Right forelimb (tissue), 1 donor: ENCODE measurements at regions not wholly inside any gene's neighbourhood (a gene's known extent, or its start where the extent isn't known, plus 50 kb on each side); places are given as distances from the start of the nearest gene placed in this dataset.

ENCODE experiments used
- DNase-seq: peaks from one replicate; pipeline ENCODE4 v3.0.0-alpha.2; 2018

DNA sequence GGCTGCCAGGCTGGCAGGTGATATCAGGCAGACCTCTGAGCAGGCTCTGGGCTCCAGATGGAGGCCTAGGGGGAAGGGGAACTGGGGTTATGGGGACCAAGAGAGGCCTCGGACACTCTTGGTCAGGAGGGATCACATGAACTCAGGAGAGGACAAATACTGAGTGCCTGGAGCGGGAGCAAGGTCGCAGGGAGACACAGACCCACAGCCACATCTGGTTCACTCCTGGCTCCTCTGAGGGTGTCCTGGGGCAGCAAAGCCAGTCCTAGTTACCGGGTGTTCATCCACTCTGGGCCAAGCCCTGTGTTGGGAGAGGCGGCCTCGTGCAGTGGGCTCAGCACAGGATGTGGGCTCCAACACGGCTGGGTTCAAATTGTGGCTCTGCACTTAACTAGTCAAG is 239.0 kb downstream of the PTPRU start:
- DNase-seq = no peak

DNA sequence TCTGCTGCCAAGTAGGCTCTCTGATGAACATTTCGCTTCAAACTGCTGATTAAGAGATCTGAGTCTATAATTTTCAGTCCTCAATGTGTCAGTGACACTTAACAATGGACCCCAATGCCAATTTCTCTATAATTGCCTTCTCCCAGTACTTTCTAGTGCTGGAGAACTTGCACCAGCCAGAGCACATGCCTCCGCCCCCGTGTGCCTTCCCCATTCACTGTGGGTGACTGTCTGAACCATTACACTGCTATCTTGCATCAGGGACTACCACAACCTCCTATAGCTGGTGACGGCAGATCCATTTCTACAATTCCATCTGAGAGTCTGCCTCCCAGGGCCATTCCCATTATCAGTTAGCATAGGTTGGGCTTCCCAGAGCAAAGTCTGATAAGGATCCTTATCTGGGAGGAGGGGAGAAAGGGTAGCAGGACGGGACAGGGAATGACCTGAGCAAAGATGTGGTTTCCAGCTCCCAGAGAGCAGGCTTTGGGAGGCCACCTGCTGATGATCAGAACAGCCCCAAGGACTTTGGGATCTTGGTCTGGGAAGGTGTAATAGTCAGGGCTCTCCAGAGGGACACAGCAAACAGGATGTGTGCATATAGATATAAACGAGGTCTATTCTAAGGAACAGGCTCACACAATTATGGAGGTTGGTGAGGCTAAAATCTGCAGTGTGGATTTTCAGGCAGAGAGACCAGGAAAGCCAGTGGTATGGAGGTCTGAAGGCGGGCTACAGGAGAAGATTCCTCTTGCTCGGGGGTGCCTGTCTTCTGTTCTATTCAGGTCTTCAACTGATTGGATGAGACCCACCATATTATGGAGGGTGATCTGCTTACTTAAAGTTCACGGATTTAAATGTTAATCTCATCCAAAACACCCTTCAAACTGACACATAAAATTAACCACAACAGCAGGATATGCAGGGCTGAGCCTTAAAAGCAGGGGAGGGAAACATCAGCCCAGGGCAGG is 238.2 kb downstream of the PTPRU start:
- DNase-seq = no peak

DNA sequence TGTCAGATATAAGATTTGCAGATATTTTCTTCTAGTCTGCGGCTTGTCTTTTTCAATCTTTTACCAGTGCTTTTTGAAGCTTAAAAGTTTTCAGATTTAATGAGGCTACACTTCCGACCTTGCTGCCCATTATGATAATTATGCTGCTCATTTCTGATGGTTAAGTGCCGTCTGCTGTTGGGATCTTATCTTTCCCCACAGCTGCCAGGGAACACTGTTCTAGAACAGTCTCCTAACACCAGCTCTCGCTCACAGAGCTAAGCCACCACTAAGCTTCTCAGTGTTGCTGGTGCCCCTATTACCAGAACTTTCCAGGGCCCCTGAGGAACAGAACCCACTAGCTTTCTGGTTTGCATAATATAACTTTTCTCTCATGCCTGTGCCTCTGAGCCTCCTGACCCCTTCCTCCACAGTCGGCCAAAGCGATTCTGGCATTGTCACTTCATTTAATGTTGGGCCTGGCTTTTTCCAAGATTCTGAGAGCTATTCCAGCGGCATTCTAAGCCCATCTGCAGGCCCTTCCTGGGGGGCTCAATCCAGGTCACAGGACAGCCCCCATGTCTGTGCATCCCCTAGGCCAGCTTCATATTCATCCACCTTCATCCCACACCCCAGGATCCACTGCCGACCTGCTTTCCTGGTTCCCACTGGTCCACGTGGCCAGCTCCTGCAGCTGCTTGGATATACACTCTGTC is 237.0 kb downstream of the PTPRU start:
- no peak for DNase-seq

DNA sequence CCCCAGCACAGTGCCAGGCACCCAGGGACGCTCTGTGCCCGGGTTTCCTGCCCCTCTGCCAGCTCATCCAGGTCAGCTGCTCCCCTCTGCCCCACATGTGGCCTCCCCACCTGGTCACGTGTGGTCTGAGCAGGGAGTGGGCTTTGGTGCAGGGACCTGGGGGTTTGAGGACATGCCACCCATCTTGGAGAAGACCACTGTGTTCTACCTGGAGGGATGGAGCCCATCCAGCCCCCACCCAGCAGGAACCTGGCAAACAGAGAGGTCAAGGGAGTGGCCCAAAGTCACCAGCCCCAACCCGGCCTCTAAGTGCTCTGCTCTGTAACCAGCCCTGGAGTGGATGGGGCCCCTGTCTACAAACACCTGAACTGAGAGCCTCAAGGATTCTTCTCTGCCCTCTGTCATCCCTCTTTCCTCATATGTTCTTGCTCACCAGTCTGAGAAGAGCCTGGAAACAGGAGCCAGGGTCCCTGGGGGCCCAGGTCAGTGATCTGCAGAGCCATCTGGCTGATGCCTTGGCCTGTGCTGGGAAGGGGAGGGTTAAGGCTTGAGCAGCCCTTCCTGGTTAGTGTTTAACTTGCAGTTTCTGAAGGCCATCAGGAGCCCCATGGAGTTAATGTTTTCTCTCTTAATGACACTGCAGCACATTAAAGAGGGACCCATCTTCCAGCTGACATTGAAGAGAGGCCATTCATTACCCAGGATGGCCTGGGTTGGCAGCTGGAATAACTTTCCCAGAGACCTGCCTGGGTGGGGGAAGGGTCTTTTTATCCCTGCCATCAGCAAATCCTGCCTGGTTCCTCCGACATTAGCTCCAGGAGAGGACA is 235.4 kb downstream of the PTPRU start:
- DNase-seq = no peak

DNA sequence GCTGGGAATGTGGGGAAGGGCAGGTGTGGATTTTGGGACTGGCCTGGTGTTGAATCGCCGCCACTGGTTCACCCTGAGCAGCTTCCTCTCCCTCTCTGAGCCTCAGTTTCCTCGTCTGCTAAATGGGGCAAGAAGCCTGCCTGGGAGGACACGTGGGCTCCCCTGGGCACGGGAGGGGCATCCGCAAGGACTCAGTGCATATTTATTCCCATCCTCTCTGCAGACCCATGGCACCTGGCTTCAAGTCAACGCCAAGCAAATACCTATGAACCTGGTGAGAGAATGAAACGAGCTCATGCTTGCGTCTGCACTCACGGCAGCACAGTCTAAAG is 234.4 kb downstream of the PTPRU start:
- no peak for DNase-seq

DNA sequence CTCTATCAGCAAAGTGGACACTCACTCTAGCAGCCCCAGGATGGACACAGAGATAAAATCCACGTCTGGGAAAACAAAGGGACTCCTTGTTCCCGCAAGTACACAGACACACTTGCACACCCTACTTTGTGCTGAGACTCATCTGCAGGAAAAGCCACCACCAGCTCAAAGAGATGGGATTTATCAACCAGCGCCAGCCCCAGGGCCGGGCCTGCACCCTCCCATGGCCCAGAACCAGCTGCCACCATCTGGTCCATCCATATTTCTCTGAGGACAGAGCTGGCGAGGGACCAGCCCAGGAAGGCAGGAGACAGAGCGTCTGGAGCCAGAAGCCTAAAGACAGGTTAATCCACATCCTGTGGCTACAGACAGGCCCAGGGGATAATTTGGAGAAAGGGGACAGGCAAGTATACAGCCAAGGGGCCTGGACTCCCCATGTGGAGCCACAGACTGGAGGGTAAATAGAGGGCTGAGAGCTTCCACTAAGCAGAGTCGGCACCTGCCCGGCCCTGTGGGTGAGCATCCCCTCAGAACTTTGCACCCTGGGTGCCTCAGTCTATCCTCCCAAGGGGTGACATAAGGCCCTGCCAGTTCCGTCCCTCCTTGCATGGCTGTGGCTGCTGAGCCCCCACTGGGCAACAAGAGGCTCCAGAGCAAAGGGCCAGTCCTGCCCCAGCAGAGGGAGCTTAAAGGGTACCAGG is 233.9 kb downstream of the PTPRU start:
- no peak for DNase-seq

DNA sequence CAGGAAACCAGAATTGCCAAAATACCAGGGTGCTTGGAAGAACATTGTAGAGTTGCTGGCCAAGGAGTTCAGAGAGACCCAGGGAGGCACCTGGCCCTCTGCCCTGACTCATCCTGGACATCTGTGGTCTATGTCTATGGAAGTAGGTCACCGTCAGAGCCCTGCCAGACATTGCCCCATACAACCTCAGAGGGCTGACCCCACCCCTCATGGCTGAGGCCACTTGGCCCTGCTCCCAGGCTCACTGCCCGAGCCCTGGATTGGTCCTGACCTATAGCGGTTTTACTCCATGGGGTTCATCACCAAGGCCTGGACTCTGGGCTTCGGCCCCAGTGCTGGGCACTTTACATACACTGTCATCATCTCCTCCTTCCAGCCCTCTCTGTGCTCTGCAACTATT is 233.1 kb downstream of the PTPRU start:
- DNase-seq = no peak

DNA sequence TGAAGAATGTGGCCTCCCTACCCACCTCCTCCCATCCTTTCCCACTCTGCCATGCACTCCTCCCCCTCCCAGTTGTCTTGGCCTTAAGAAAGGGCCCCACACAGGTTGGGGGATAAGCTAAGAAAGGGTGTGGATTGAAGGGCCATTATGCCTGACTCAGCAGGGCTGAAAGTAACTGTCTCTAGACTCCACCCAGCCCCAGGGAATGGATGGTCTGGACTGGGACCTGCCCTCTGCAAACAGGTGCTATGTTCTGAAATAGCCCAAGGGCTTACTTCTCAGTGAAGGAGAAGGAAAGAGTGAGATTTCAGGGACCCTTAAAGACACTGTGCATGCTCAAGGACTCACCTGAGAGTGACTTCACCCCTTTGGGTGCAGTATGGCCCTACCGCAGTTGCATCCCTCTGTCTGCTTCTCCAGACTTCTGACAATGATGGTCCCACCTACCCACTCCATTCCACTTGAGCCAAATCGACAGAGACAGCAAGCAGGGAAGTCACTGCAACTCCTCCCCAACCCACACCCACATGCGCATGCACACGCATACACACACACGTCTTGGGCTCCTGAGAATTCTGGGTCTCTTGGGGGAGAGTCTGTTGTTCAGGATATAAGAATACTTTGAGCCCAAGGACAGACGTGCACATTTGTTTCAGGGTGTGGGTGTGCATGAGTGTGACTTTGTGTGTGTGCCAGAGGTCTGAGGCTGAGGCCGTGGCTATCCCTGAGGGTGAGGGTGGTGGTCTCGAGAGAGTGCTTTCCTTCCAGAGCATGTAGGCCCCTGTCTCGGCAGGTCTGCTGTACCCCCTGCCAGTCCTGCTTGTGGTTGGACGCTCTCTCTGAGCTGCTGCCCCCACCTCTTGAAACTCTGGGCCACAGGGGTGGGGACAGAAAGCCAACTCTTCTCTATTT is 231.9 kb downstream of the PTPRU start:
- DNase-seq = no peak

DNA sequence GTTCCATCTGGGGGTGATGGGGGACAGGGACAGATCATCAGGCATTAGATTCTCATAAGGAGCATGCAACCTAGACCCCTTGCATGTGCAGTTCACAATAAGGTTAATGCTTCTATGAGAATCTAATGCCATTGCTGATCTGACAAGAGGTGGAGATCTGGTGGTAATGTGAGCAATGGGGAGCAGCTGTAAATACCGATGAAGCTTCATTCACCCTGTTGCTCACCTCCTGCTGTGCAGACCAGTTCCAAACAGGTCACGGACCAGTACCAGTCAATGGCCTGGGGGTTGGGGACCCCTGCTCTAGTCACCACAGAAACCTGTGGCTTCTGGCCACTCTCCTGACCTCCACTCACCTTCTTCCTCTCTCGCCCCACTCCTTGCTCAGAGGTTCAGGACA is 229.9 kb downstream of the PTPRU start:
- DNase-seq = no peak

DNA sequence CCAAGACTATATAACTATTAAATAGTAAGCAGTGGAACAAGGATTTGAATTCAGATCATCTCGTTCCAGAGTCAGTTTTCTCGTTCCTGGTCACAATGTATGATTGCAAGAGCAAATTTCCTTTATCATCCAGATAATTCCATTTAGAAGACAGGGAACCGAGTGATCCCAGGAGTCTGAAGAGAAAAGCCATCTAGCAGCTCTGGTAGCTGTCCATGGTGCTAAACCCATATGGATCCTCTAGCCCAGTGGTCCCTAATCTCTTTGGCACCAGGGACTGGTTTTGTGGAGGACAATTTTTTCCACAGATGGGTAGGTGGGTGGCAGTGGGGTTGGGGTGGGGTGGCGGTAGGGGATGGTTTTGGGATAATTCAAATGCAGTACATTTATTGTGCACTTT is 229.4 kb downstream of the PTPRU start:
- no peak for DNase-seq

DNA sequence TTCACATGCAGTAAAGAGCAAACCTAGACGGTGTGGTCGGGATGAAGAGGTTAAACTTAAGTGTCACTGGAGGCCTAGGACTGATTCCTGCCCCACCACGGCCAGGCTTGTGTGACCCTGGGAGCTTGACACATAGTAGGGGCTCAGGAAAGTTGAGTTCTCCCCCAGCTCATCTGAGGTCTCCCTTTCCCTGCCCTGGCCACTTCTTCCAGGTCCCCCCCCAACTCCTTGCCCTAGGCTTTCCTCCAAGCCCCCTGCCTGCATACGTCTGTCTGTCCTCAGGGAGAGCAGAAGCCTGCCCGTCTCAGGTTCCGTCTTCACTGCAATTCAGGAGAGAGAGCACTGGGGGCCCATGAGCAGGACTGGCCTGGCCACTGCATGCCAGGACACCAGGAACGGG is 225.8 kb downstream of the PTPRU start:
- no peak for DNase-seq

DNA sequence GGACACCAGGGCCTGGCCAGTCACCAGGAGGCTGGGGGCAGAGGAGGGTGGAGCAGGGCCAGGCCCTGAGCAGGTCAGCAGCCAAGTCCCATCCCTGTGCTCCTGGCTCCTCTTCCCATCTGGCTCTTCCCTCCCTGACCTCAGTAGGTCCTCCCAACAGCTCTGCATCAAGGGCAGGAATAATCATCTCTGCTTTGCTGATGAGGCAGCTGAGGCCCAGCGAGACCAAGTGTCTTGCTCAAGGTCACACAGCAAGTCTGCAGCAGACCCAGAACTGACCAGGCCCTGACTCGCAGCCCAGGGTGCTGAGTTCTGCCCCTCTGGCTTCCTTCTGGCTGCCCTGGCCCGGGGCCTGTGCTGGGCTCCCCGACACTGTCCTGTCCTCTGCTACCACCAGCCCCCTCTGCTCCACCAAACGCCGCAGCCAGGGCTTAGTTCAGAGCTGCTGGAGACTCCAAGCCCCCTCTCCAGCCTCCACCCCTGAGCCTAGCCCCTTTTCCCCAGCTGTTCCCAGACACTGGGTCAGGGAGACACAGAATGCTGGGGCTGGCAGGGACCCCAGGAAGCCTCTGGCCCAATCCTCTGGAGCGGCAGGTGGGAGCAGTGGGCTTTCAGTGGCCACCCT is 224.9 kb downstream of the PTPRU start:
- DNase-seq = peak; percentile 10

DNA sequence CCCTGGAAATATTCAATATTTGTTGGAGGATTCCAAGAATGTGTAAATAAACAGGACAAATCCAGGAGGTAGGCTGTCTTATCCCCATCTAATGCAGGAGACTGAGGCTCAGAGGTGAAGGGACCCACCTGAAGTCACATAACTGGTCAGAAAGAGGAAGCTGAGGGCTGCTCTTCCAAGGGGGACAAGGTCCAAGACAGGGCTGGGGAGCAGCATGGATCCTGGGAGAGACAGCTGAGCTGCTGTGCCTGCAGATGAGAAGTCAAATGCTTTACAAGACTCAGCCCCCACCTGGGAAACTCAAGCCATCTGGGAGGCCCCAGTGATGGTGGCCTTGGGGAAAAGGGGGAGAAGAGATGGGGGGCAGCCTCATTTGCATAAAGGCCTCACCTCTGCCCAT is 224.4 kb downstream of the PTPRU start:
- peak; percentile 4 for DNase-seq

DNA sequence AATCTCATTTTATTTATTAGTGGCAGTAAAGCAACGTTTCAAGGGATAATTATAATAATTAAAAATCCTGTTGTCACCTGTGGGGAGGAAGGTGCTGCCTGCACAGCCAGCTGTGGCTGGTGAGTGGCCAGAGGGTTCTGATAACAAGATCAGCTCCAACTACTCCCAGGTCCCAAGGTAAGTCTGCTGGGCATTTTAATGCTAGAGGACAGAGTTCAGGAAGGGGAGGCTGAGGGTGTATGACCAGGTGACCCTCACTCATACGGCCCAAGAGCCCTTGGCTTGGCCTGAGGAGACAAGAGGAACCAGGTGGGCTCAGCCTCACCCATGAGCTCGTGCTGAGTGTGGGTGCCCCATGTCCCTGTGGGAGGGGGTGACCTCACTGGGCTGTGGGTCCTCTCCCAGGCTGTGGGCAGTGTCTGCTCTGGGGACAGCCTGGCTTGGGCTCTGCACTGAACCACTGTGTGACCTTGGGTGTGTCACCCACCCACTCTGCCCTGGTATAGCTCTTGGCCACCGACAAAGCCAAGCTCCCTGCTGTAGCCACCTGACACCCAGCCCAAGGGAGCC is 223.8 kb downstream of the PTPRU start:
- no peak for DNase-seq

DNA sequence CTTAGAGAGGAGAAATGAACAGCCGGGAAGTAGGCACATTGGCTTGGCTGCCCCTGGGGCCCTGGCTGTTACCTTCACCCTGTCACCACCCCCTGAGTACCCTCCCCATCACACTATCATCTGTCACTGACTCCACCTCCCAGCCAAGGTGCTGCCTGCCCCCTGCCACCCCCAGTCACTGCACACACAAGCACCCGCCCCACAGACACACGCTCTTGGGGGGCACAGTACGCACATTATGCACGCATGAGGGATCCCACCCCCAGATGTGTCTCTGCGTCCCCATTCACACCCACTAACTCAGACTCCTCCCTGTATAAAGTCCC is 223.3 kb downstream of the PTPRU start:
- peak; percentile 9 for DNase-seq

DNA sequence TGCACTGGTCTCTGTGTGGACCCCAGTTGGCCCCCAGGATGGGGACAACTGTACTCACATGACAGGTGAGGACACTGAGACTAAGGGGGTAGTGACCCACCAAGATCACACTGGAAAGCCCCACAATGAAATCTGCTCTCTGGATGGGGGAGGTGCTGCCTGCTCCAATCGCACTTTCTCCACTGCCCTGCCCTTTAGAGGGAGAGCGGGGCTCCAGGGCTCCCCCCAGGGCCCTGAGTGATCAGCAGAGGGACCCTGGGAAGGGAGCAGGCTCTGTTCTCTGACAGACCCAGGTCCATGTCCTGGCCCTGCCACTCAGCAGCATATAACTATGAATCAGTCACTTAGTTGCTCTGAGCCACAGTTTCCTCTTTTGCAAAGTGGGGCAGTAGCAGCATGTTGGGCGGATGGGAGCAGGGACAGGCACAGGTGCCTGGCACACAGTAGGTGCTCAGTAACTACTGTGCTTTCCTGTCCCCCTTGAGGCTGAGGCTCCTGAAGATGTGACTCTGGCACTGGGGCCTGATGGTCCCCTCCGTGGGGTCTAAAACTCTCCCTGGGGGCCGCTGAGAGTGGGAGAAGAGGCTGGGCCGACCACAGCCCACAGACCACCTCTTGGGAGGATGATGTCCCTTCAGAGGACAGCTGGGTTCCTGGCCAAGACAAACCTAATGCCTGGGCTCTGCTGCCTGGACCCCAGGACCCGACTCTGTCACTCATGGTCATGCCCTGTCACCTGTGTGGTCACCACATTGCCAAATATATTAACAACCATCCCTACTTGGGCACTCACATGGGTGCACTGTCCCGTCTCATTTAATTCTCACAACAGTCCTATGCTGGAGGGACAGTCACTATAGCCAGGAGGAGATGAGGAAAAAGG is 222.7 kb downstream of the PTPRU start:
- DNase-seq = peak; percentile 11

DNA sequence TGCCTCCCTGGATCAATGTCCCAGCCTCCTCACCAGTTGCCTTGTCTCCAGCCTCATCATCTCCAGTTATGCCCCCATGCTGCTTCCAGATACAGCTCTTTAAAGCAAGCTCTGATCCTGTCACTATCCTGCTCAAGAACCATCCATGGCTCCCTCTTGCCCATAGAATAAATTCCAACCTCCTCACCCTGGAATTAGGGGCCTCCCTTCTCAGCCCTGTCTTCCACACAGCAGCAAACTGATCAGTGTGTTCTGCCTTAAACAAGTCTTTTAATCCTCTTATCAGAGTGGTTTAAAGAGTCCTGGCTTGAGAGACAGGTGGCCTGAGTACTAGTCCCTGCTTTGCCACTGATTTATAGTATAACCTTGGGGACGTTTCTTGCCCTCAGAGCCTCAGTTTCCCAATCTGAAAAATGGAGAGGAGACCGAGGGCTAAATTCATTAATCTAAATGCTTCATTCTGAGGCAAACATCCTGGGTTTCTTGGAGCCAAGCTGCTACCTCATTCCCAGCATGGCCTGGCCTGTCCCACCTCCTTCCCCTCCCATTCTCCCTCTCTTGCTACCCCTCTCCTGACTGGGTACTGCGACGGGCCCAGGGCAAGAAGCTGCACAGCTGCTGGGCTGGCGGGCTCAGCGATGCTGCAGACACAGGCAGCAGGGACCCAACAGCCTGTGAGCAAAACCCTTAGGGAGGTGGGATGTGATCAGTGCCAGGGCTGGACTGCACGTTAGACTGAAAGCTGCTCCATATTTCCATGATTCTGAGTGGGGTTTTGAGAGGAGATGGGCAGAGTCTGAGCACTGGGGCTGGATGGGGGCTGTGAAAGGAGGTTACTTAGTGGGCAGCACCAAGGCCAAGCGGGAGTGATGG is 221.4 kb downstream of the PTPRU start:
- peak; percentile 10 for DNase-seq

DNA sequence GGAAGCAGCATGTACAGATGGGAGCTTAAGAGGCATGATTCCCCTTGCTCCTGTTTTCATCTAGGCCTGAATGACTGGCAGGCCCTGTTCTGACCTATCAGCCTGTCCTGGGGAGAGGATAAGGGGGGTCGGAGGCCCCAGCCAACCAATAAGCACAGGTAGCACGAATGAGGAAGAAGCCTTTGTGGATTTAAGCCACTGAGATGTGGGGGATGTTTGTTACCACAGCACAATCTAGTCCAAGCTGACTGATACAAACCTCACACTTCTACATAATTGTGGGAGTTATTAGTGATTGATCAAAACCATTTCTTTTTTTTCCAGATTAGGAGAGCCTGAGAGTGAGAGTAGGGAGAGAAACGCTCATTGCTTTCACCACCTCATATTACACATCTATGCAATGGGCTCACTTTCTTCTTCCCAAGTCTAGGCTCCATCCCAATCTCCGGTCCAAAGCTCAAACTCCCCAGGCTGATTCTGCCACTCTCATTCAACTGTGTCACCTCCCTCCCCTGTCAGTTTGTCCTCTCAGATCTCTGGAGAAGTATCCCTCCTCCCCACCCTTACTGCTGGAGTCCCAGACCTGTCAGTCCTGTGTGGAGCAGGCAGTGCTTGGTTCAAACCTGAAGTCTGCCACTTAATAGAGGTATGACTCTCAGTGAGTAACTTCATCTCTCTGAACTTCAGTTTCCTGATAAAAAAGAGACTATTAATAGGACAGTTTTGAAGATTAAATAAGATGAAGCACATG is 220.5 kb downstream of the PTPRU start:
- DNase-seq = no peak
